GM10248 (cell line): ENCODE measurements at regions not wholly inside any gene's neighbourhood (a gene's known extent, or its start where the extent isn't known, plus 50 kb on each side); places are given as distances from the start of the nearest gene placed in this dataset.

ENCODE experiments used
- CTCF ChIA-PET: fragments of 300-600 bp; sonication (Branson Sonifier 250); formaldehyde crosslinking; extraction: SDS; loops from one replicate; lab custom pipeline; 2021; ENCODE audit warnings: antibody characterized with exemption; lab: Yijun Ruan, JAX
- POLR2A ChIA-PET: fragments of 350-650 bp; sonication (Branson Sonifier 250); formaldehyde crosslinking; extraction: SDS; loops from one replicate; lab custom pipeline; 2020; ENCODE audit warnings: antibody characterized with exemption; lab: Yijun Ruan, JAX
- DNase-seq: peaks from one replicate; pipeline ENCODE4 v3.0.0; 2012; ENCODE audit errors: extremely low spot score
- CTCF ChIP-seq: IDR thresholded peaks from 2 replicates; pipeline ENCODE4 v1.5.1; 2012; ENCODE audit warnings: mild to moderate bottlenecking, low read depth; ENCODE audit errors: extremely low read depth, missing control alignments, control extremely low read depth

- no peak for DNase-seq
- no peak for TF ChIP-seq CTCF
- ChIA-PET POLR2A (no interaction called here), CTCF (no interaction called here)
Measured at GRCh38 chr1:201750120-201750519, 78.8 kb upstream of the IPO9 start.

GRCh38 chr1:201750934-201751333, 78.0 kb upstream of the IPO9 start:
- no peak for DNase-seq
- no peak for TF ChIP-seq CTCF
- ChIA-PET POLR2A (no interaction called here), CTCF (no interaction called here)

GRCh38 chr1:201751872-201752271, 77.1 kb upstream of the IPO9 start:
- no peak for DNase-seq
- TF ChIP-seq CTCF: no peak
- POLR2A ChIA-PET: no interaction called here
- CTCF ChIA-PET: interaction anchor here (0.9 kb wide), 1 partner anchor 43 kb away, joined by 3 read pairs; no protein-coding TSS in a partner anchor

GRCh38 chr1:201752333-201752732, 76.6 kb upstream of the IPO9 start:
- POLR2A ChIA-PET: no interaction called here
- DNase-seq: no peak
- TF ChIP-seq CTCF: no peak
- CTCF ChIA-PET: interaction anchor here (0.6 to 1.9 kb wide), 4 partner anchors 13 to 43 kb away, joined by 3 to 4 read pairs (median 3); no protein-coding TSS in a partner anchor

GRCh38 chr1:201753492-201753891, 75.5 kb upstream of the IPO9 start:
- CTCF ChIA-PET: interaction anchor here (1.4 to 1.9 kb wide), 2 partner anchors 38 to 45 kb away, joined by 3 to 4 read pairs; no protein-coding TSS in a partner anchor

GRCh38 chr1:201754353-201754752, 74.6 kb upstream of the IPO9 start:
- no peak for DNase-seq
- POLR2A ChIA-PET: no interaction called here
- CTCF ChIA-PET: interaction anchor here (1.9 kb wide), 1 partner anchor 45 kb away, joined by 4 read pairs; no protein-coding TSS in a partner anchor
- no peak for TF ChIP-seq CTCF

More at GRCh38 chr1:201753492-201753891, 75.5 kb upstream of the IPO9 start:
- POLR2A ChIA-PET: no interaction called here
- TF ChIP-seq CTCF: no peak
- DNase-seq: no peak

GRCh38 chr1:201755200-201755599, 73.8 kb upstream of the IPO9 start:
- DNase-seq: no peak
- TF ChIP-seq CTCF: no peak
- POLR2A ChIA-PET: no interaction called here
- CTCF ChIA-PET: no interaction called here
